Right atrium auricular region (tissue), 2 donors: ENCODE measurements at regions not wholly inside any gene's neighbourhood (a gene's known extent, or its start where the extent isn't known, plus 50 kb on each side); places are given as distances from the start of the nearest gene placed in this dataset.

Source experiments
- DNase-seq: peaks from one replicate; pipeline ENCODE4 v3.0.0-alpha.2; 2019; ENCODE audit warnings: low spot score
- H3K27ac ChIP-seq, 2 donors: fragments of 200-600 bp; sonication (generic); 1 replicate in 1 of 2; 2 replicates in 1 of 2; pipeline ENCODE4 v1.5.1; 2016 to 2019
- H3K27me3 ChIP-seq, 2 donors: fragments of 200-600 bp; sonication (generic); one replicate each; pipeline versions ENCODE4 v1.5.1 to v1.6.0; 2017 to 2019
- H3K36me3 ChIP-seq: fragments of 200-600 bp; sonication (generic); one replicate; pipeline ENCODE4 v1.5.1; 2016
- H3K4me1 ChIP-seq, 2 donors: fragments of 200-600 bp; sonication (generic); one replicate each; pipeline versions ENCODE4 v1.5.1 to v1.6.0; 2017 to 2019
- H3K4me3 ChIP-seq, 2 donors: fragments of 200-600 bp; sonication (generic); 1 replicate in 1 of 2; 2 replicates in 1 of 2; pipeline ENCODE4 v1.5.1; 2017 to 2019; ENCODE audit warnings: mild to moderate bottlenecking in 1 of 2, moderate library complexity in 1 of 2
- H3K9me3 ChIP-seq, 2 donors: fragments of 200-600 bp; sonication (generic); one replicate each; pipeline ENCODE4 v1.5.1; 2019
- CTCF ChIP-seq, 2 donors: fragments of 200-600 bp; sonication (generic); IDR thresholded peaks; one replicate each; pipeline ENCODE4 v1.5.1; 2019; ENCODE audit warnings: antibody characterized with exemption in 2 of 2

GRCh38 chr5:42960506-42960905 is 79.6 kb downstream of the ANXA2R start:
- H3K4me1 ChIP-seq = no peaks in the 10 kb centered on the region
- H3K36me3 ChIP-seq = no peaks in the 10 kb centered on the region
- no peak overlapping the region for H3K27ac ChIP-seq
- no peak for TF ChIP-seq CTCF (IDR thresholded peaks at IDR 0.05)
- no peaks in the 10 kb centered on the region for H3K27me3 ChIP-seq
- DNase-seq = no peak
- no peak overlapping the region for H3K4me3 ChIP-seq
- H3K9me3 ChIP-seq = no peaks in the 10 kb centered on the region

- H3K36me3 ChIP-seq = no peaks in the 10 kb centered on the region
- DNase-seq = no peak
- H3K9me3 ChIP-seq = peaks cover 0 to 25% of the 10 kb centered on the region in 2 donors
- H3K27ac ChIP-seq = no peak overlapping the region
- no peaks in the 10 kb centered on the region for H3K27me3 ChIP-seq
- TF ChIP-seq CTCF (IDR thresholded peaks at IDR 0.05) = no peak
- H3K4me3 ChIP-seq = no peak overlapping the region
- peaks cover 0 to 10% of the 10 kb centered on the region in 2 donors for H3K4me1 ChIP-seq
These were observed 83.6 kb downstream of the ANXA2R start for GRCh38 chr5:42956551-42956950.

- Histone ChIP-seq H3K27me3 (peaks cover 13 to 19% of the 10 kb centered on the region in 2 donors), H3K4me3 (no peak overlapping the region), H3K27ac (no peak overlapping the region), H3K9me3 (peaks cover 0 to 25% of the 10 kb centered on the region in 2 donors), H3K36me3 (no peaks in the 10 kb centered on the region), H3K4me1 (peaks cover 0 to 38% of the 10 kb centered on the region in 2 donors)
- DNase-seq = no peak
- no peak for TF ChIP-seq CTCF (IDR thresholded peaks at IDR 0.05)
These were observed 87.1 kb downstream of the ANXA2R start for GRCh38 chr5:42953041-42953440.

- H3K27me3 ChIP-seq = peaks cover 13 to 19% of the 10 kb centered on the region in 2 donors
- DNase-seq = no peak
- H3K36me3 ChIP-seq = no peaks in the 10 kb centered on the region
- peak overlapping the region; percentile 44 to 60 for H3K4me3 ChIP-seq
- peaks cover 0 to 38% of the 10 kb centered on the region in 2 donors for H3K4me1 ChIP-seq
- TF ChIP-seq CTCF (IDR thresholded peaks at IDR 0.05) = no peak
- H3K9me3 ChIP-seq = peaks cover 0 to 25% of the 10 kb centered on the region in 2 donors
- no peak overlapping the region for H3K27ac ChIP-seq
These were observed 87.5 kb downstream of the ANXA2R start for GRCh38 chr5:42952578-42952974.

- peak overlapping the region; percentile 44 to 60 for H3K4me3 ChIP-seq
- TF ChIP-seq CTCF (IDR thresholded peaks at IDR 0.05) = no peak
- H3K27me3 ChIP-seq = peaks cover 13 to 19% of the 10 kb centered on the region in 2 donors
- H3K9me3 ChIP-seq = peaks cover 0 to 25% of the 10 kb centered on the region in 2 donors
- H3K4me1 ChIP-seq = peaks cover 0 to 38% of the 10 kb centered on the region in 2 donors
- peak overlapping the region; percentile 89 for H3K27ac ChIP-seq
- DNase-seq = peak; percentile 60
- no peaks in the 10 kb centered on the region for H3K36me3 ChIP-seq
These were observed 88.8 kb downstream of the ANXA2R start for GRCh38 chr5:42951293-42951840.
